PC-9 (cell line): ENCODE measurements at regions not wholly inside any gene's neighbourhood (a gene's known extent, or its start where the extent isn't known, plus 50 kb on each side); places are given as distances from the start of the nearest gene placed in this dataset.

Experiments used
- BruUV-seq: library from RNA; stranded (reverse); fragments of 400-500 nt; replicated peaks from 2 replicates; lab custom pipeline; 2021; lab: Mats Ljungman, UMichigan
- CTCF ChIA-PET: fragments of 300-600 bp; sonication (Branson Sonifier 250); formaldehyde crosslinking; loops from one replicate; lab custom pipeline; 2022; ENCODE audit warnings: antibody characterized with exemption; lab: Charles Lee
- POLR2A ChIA-PET: fragments of 300-600 bp; sonication (Branson Sonifier 250); formaldehyde crosslinking; loops from one replicate; lab custom pipeline; 2022; ENCODE audit warnings: antibody characterized with exemption; ENCODE audit not compliant: unreplicated experiment; lab: Charles Lee
- DNase-seq, 2 experiments: peaks; one replicate each; pipeline versions ENCODE4 v3.0.0 to v3.0.0-alpha.2; 2015 to 2022; ENCODE audit warnings: mixed read lengths in 1 of 2
- H2AFZ ChIP-seq: fragments of 200-600 bp; sonication (generic); 2 replicates; pipeline ENCODE4 v1.8.1; 2017; ENCODE audit warnings: antibody characterized with exemption
- H3F3A ChIP-seq: fragments of 200-600 bp; sonication (generic); 2 replicates; pipeline ENCODE4 v1.8.1; 2017; ENCODE audit warnings: antibody characterized with exemption, mild to moderate bottlenecking, low read depth; ENCODE audit not compliant: insufficient read depth
- H3K27ac ChIP-seq: fragments of 200-600 bp; sonication (generic); 2 replicates; pipeline ENCODE4 v1.6.1; 2016; ENCODE audit warnings: mixed run types
- H3K27me3 ChIP-seq: fragments of 200-600 bp; sonication (generic); 2 replicates; pipeline ENCODE4 v1.6.1; 2016; ENCODE audit warnings: low read depth, mixed run types; ENCODE audit not compliant: insufficient read depth
- H3K36me3 ChIP-seq: fragments of 200-600 bp; sonication (generic); 2 replicates; pipeline ENCODE4 v1.6.1; 2016; ENCODE audit warnings: low read depth, mixed run types
- H3K4me1 ChIP-seq: fragments of 200-600 bp; sonication (generic); replicated peaks from 2 replicates; pipeline ENCODE4 v1.6.1; 2016; ENCODE audit warnings: mixed run types; ENCODE audit not compliant: insufficient read depth
- H3K4me2 ChIP-seq: fragments of 200-600 bp; sonication (generic); 2 replicates; pipeline ENCODE4 v1.6.1; 2017; ENCODE audit warnings: mixed run types
- H3K4me3 ChIP-seq: fragments of 200-600 bp; sonication (generic); 2 replicates; pipeline ENCODE4 v1.6.1; 2016; ENCODE audit warnings: mixed run types
- H3K79me2 ChIP-seq: fragments of 200-600 bp; sonication (generic); 2 replicates; pipeline ENCODE4 v1.6.1; 2017; ENCODE audit warnings: low read depth, mixed run types
- H3K9me2 ChIP-seq: fragments of 200-600 bp; sonication (generic); 2 replicates; pipeline ENCODE4 v1.8.1; 2017; ENCODE audit warnings: mild to moderate bottlenecking; ENCODE audit not compliant: insufficient read depth
- H3K9me3 ChIP-seq: fragments of 200-600 bp; sonication (generic); 2 replicates; pipeline ENCODE4 v1.8.1; 2016; ENCODE audit warnings: low read depth; ENCODE audit not compliant: insufficient read depth
- H4K20me1 ChIP-seq: fragments of 200-600 bp; sonication (generic); 2 replicates; pipeline ENCODE4 v1.8.1; 2017; ENCODE audit not compliant: insufficient read depth
- CTCF ChIP-seq: fragments of 200-600 bp; sonication (generic); conservative IDR thresholded peaks from 2 replicates; pipeline ENCODE4 v1.6.1; 2017; ENCODE audit warnings: mixed run types, antibody characterized with exemption, mild to moderate bottlenecking, moderate library complexity
- EZH2 ChIP-seq: fragments of 200-600 bp; sonication (generic); IDR thresholded peaks from 2 replicates; pipeline ENCODE4 v1.8.0; 2017; ENCODE audit warnings: antibody characterized with exemption, low read depth
- intact Hi-C: fragments of 100-400 bp; cut with micrococcal nuclease; formaldehyde crosslinking; loops from one replicate; pipeline ENCODE4 v1.10.0; 2022; ENCODE audit not compliant: unreplicated experiment

- no peak for DNase-seq
- H3K27me3 ChIP-seq, result no peaks in the 10 kb centered on the region
- H3F3A ChIP-seq, result no peaks in the 10 kb centered on the region
- H3K9me2 ChIP-seq, result no peaks in the 10 kb centered on the region
- H3K4me1 ChIP-seq, result no peaks in the 10 kb centered on the region
- no peaks in the 10 kb centered on the region for H4K20me1 ChIP-seq
- BruUV-seq, result no TSS peak
- intact Hi-C loops, result no loop called here
- POLR2A ChIA-PET, result no interaction called here
- H3K27ac ChIP-seq, result no peak overlapping the region
- H3K79me2 ChIP-seq, result no peaks in the 10 kb centered on the region
- no peak for TF ChIP-seq EZH2
- TF ChIP-seq CTCF, result no peak
- H3K36me3 ChIP-seq, result no peaks in the 10 kb centered on the region
- H3K9me3 ChIP-seq, result no peaks in the 10 kb centered on the region
- no peak overlapping the region for H3K4me3 ChIP-seq
- no peak overlapping the region for H2AFZ ChIP-seq
- CTCF ChIA-PET, result no interaction called here
- H3K4me2 ChIP-seq, result no peak overlapping the region
These were observed 109.9 kb upstream of the SYNPR start for GRCh38 chr3:63168179-63168578.

- TF ChIP-seq EZH2 (no peak), CTCF (no peak)
- Histone ChIP-seq H3K4me3 (no peak overlapping the region), H3K9me3 (no peaks in the 10 kb centered on the region), H3F3A (no peaks in the 10 kb centered on the region), H3K9me2 (no peaks in the 10 kb centered on the region), H3K4me1 (no peaks in the 10 kb centered on the region), H3K36me3 (no peaks in the 10 kb centered on the region), H3K4me2 (no peak overlapping the region), H2AFZ (no peak overlapping the region), H4K20me1 (no peaks in the 10 kb centered on the region), H3K27ac (no peak overlapping the region), H3K79me2 (no peaks in the 10 kb centered on the region), H3K27me3 (no peaks in the 10 kb centered on the region)
- no TSS peak for BruUV-seq
- CTCF ChIA-PET, result no interaction called here
- POLR2A ChIA-PET, result no interaction called here
- DNase-seq, result no peak
- intact Hi-C loops, result no loop called here
These were observed 98.1 kb upstream of the SYNPR start for GRCh38 chr3:63179862-63180522.

- H3K27ac ChIP-seq, result no peak overlapping the region
- H3K79me2 ChIP-seq, result no peaks in the 10 kb centered on the region
- ChIA-PET CTCF (no interaction called here), POLR2A (no interaction called here)
- no TSS peak for BruUV-seq
- H3F3A ChIP-seq, result no peaks in the 10 kb centered on the region
- DNase-seq, result no peak
- no peak for TF ChIP-seq CTCF
- TF ChIP-seq EZH2, result no peak
- H2AFZ ChIP-seq, result no peak overlapping the region
- H3K27me3 ChIP-seq, result no peaks in the 10 kb centered on the region
- H3K36me3 ChIP-seq, result no peaks in the 10 kb centered on the region
- intact Hi-C loops, result no loop called here
- no peaks in the 10 kb centered on the region for H4K20me1 ChIP-seq
- no peaks in the 10 kb centered on the region for H3K9me3 ChIP-seq
- no peaks in the 10 kb centered on the region for H3K4me1 ChIP-seq
- no peak overlapping the region for H3K4me3 ChIP-seq
- no peaks in the 10 kb centered on the region for H3K9me2 ChIP-seq
- no peak overlapping the region for H3K4me2 ChIP-seq
These were observed 85.9 kb upstream of the SYNPR start for GRCh38 chr3:63192248-63192647.
